ENCODE measurements at regions not wholly inside any gene's neighbourhood (a gene's known extent, or its start where the extent isn't known, plus 50 kb on each side); places are given as distances from the start of the nearest gene placed in this dataset.

- peaks cover 6% of the 10 kb centered on the region for H3K27me3 ChIP-seq (ENCODE audit: control insufficient read depth, insufficient read depth, low read length)
- no peak overlapping the region for H3K9ac ChIP-seq (ENCODE audit: low read depth, low read length)
- no peaks in the 10 kb centered on the region for H3K9me3 ChIP-seq (replicated peaks; ENCODE audit: low read length)
- no peak overlapping the region for H3K4me2 ChIP-seq (ENCODE audit: low read length)
- no peaks in the 10 kb centered on the region for H3K4me1 ChIP-seq (ENCODE audit: control insufficient read depth, insufficient read depth, low read length)
- no peak overlapping the region for H3K4me3 ChIP-seq (ENCODE audit: low read length)
- no peaks in the 10 kb centered on the region for H3K36me3 ChIP-seq (ENCODE audit: insufficient read depth, low read length)
Observed at GRCh38 chr17:79433379-79433778, 177.5 kb downstream of the RBFOX3 start.

GRCh38 chr17:79431175-79431574 is 179.7 kb downstream of the RBFOX3 start:
- Histone ChIP-seq H3K36me3 (ENCODE audit: insufficient read depth, low read length) (no peaks in the 10 kb centered on the region), H3K4me1 (ENCODE audit: control insufficient read depth, insufficient read depth, low read length) (no peaks in the 10 kb centered on the region), H3K4me3 (ENCODE audit: low read length) (no peak overlapping the region), H3K4me2 (ENCODE audit: low read length) (no peak overlapping the region), H3K27me3 (ENCODE audit: control insufficient read depth, insufficient read depth, low read length) (peaks cover 4% of the 10 kb centered on the region), H3K9ac (ENCODE audit: low read depth, low read length) (no peak overlapping the region), H3K9me3 (replicated peaks; ENCODE audit: low read length) (no peaks in the 10 kb centered on the region)

- H3K4me2 ChIP-seq (ENCODE audit: low read length), result no peak overlapping the region
- no peaks in the 10 kb centered on the region for H3K4me1 ChIP-seq (ENCODE audit: control insufficient read depth, insufficient read depth, low read length)
- H3K27me3 ChIP-seq (ENCODE audit: control insufficient read depth, insufficient read depth, low read length), result peaks cover 4% of the 10 kb centered on the region
- no peaks in the 10 kb centered on the region for H3K9me3 ChIP-seq (replicated peaks; ENCODE audit: low read length)
- no peak overlapping the region for H3K9ac ChIP-seq (ENCODE audit: low read depth, low read length)
- H3K4me3 ChIP-seq (ENCODE audit: low read length), result no peak overlapping the region
- no peaks in the 10 kb centered on the region for H3K36me3 ChIP-seq (ENCODE audit: insufficient read depth, low read length)
Observed at GRCh38 chr17:79429864-79430494, 180.9 kb downstream of the RBFOX3 start.

- Histone ChIP-seq H3K27me3 (ENCODE audit: control insufficient read depth, insufficient read depth, low read length) (peaks cover 4% of the 10 kb centered on the region), H3K4me1 (ENCODE audit: control insufficient read depth, insufficient read depth, low read length) (no peaks in the 10 kb centered on the region), H3K36me3 (ENCODE audit: insufficient read depth, low read length) (no peaks in the 10 kb centered on the region), H3K9me3 (replicated peaks; ENCODE audit: low read length) (no peaks in the 10 kb centered on the region), H3K4me3 (ENCODE audit: low read length) (no peak overlapping the region), H3K9ac (ENCODE audit: low read depth, low read length) (no peak overlapping the region), H3K4me2 (ENCODE audit: low read length) (no peak overlapping the region)
Observed at GRCh38 chr17:79428988-79429387, 181.9 kb downstream of the RBFOX3 start.

- no peaks in the 10 kb centered on the region for H3K36me3 ChIP-seq (ENCODE audit: insufficient read depth, low read length)
- H3K4me1 ChIP-seq (ENCODE audit: control insufficient read depth, insufficient read depth, low read length), result no peaks in the 10 kb centered on the region
- H3K4me2 ChIP-seq (ENCODE audit: low read length), result no peak overlapping the region
- H3K9ac ChIP-seq (ENCODE audit: low read depth, low read length), result no peak overlapping the region
- no peak overlapping the region for H3K4me3 ChIP-seq (ENCODE audit: low read length)
- peaks cover 4% of the 10 kb centered on the region for H3K27me3 ChIP-seq (ENCODE audit: control insufficient read depth, insufficient read depth, low read length)
- no peaks in the 10 kb centered on the region for H3K9me3 ChIP-seq (replicated peaks; ENCODE audit: low read length)
Observed at GRCh38 chr17:79427621-79428539, 183.0 kb downstream of the RBFOX3 start.

- H3K9me3 ChIP-seq (replicated peaks; ENCODE audit: low read length), result no peaks in the 10 kb centered on the region
- H3K9ac ChIP-seq (ENCODE audit: low read depth, low read length), result no peak overlapping the region
- no peaks in the 10 kb centered on the region for H3K36me3 ChIP-seq (ENCODE audit: insufficient read depth, low read length)
- H3K4me2 ChIP-seq (ENCODE audit: low read length), result no peak overlapping the region
- no peaks in the 10 kb centered on the region for H3K4me1 ChIP-seq (ENCODE audit: control insufficient read depth, insufficient read depth, low read length)
- H3K4me3 ChIP-seq (ENCODE audit: low read length), result no peak overlapping the region
- H3K27me3 ChIP-seq (ENCODE audit: control insufficient read depth, insufficient read depth, low read length), result peaks cover 4% of the 10 kb centered on the region
Observed at GRCh38 chr17:79425686-79426085, 185.2 kb downstream of the RBFOX3 start.

- H3K27me3 ChIP-seq (ENCODE audit: control insufficient read depth, insufficient read depth, low read length), result peaks cover 4% of the 10 kb centered on the region
- no peak overlapping the region for H3K9ac ChIP-seq (ENCODE audit: low read depth, low read length)
- no peak overlapping the region for H3K4me3 ChIP-seq (ENCODE audit: low read length)
- no peak overlapping the region for H3K4me2 ChIP-seq (ENCODE audit: low read length)
- no peaks in the 10 kb centered on the region for H3K4me1 ChIP-seq (ENCODE audit: control insufficient read depth, insufficient read depth, low read length)
- no peaks in the 10 kb centered on the region for H3K36me3 ChIP-seq (ENCODE audit: insufficient read depth, low read length)
- no peaks in the 10 kb centered on the region for H3K9me3 ChIP-seq (replicated peaks; ENCODE audit: low read length)
Observed at GRCh38 chr17:79424471-79425185, 186.2 kb downstream of the RBFOX3 start.

GRCh38 chr17:79423811-79424465 is 186.9 kb downstream of the RBFOX3 start:
- no peak overlapping the region for H3K4me3 ChIP-seq (ENCODE audit: low read length)
- H3K9me3 ChIP-seq (replicated peaks; ENCODE audit: low read length), result no peaks in the 10 kb centered on the region
- no peak overlapping the region for H3K4me2 ChIP-seq (ENCODE audit: low read length)
- no peaks in the 10 kb centered on the region for H3K4me1 ChIP-seq (ENCODE audit: control insufficient read depth, insufficient read depth, low read length)
- no peaks in the 10 kb centered on the region for H3K36me3 ChIP-seq (ENCODE audit: insufficient read depth, low read length)
- H3K9ac ChIP-seq (ENCODE audit: low read depth, low read length), result no peak overlapping the region
- peaks cover 9% of the 10 kb centered on the region for H3K27me3 ChIP-seq (ENCODE audit: control insufficient read depth, insufficient read depth, low read length)

- Histone ChIP-seq H3K9me3 (replicated peaks; ENCODE audit: low read length) (no peaks in the 10 kb centered on the region), H3K27me3 (ENCODE audit: control insufficient read depth, insufficient read depth, low read length) (peaks cover 13% of the 10 kb centered on the region), H3K4me2 (ENCODE audit: low read length) (no peak overlapping the region), H3K9ac (ENCODE audit: low read depth, low read length) (no peak overlapping the region), H3K36me3 (ENCODE audit: insufficient read depth, low read length) (no peaks in the 10 kb centered on the region), H3K4me3 (ENCODE audit: low read length) (no peak overlapping the region), H3K4me1 (ENCODE audit: control insufficient read depth, insufficient read depth, low read length) (no peaks in the 10 kb centered on the region)
Observed at GRCh38 chr17:79422236-79422635, 188.6 kb downstream of the RBFOX3 start.

GRCh38 chr17:79420318-79421243 is 190.3 kb downstream of the RBFOX3 start:
- peaks cover 22% of the 10 kb centered on the region for H3K27me3 ChIP-seq (ENCODE audit: control insufficient read depth, insufficient read depth, low read length)

More at GRCh38 chr17:79420318-79421243, 190.3 kb downstream of the RBFOX3 start:
- H3K9ac ChIP-seq (ENCODE audit: low read depth, low read length), result no peak overlapping the region
- H3K4me1 ChIP-seq (ENCODE audit: control insufficient read depth, insufficient read depth, low read length), result no peaks in the 10 kb centered on the region
- no peak overlapping the region for H3K4me2 ChIP-seq (ENCODE audit: low read length)
- H3K36me3 ChIP-seq (ENCODE audit: insufficient read depth, low read length), result no peaks in the 10 kb centered on the region
- no peak overlapping the region for H3K4me3 ChIP-seq (ENCODE audit: low read length)
- H3K9me3 ChIP-seq (replicated peaks; ENCODE audit: low read length), result no peaks in the 10 kb centered on the region
